ENCODE measurements at regions not wholly inside any gene's neighbourhood (a gene's known extent, or its start where the extent isn't known, plus 50 kb on each side); places are given as distances from the start of the nearest gene placed in this dataset.

GRCh38 chr2:48145845-48146452, 168.5 kb upstream of the FOXN2 start:
- H3K27ac ChIP-seq, result no peak overlapping the region
- H3K4me3 ChIP-seq, result no peak overlapping the region
- intact Hi-C loops (cut with DNase I), result no loop called here
- DNase-seq, result no peak
- H3K27me3 ChIP-seq, result no peaks in the 10 kb centered on the region
- TF ChIP-seq, protein P1, sequence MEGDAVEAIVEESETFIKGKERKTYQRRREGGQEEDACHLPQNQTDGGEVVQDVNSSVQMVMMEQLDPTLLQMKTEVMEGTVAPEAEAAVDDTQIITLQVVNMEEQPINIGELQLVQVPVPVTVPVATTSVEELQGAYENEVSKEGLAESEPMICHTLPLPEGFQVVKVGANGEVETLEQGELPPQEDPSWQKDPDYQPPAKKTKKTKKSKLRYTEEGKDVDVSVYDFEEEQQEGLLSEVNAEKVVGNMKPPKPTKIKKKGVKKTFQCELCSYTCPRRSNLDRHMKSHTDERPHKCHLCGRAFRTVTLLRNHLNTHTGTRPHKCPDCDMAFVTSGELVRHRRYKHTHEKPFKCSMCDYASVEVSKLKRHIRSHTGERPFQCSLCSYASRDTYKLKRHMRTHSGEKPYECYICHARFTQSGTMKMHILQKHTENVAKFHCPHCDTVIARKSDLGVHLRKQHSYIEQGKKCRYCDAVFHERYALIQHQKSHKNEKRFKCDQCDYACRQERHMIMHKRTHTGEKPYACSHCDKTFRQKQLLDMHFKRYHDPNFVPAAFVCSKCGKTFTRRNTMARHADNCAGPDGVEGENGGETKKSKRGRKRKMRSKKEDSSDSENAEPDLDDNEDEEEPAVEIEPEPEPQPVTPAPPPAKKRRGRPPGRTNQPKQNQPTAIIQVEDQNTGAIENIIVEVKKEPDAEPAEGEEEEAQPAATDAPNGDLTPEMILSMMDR (IDR thresholded peaks at IDR 0.05), result no peak
- no peak for TF ChIP-seq POLR2A (IDR thresholded peaks at IDR 0.05)
- H3K4me1 ChIP-seq, result peaks cover 0 to 11% (median 0%) of the 10 kb centered on the region in 4 donors
- 59% methylated on average over 5 of the region's 6 CpGs for WGBS (ENCODE audit: insufficient coverage, low coverage, low lambda C conversion rate, missing lambda C conversion rate)
- no peaks in the 10 kb centered on the region for H3K36me3 ChIP-seq
- ATAC-seq, result peak in 3 of 4 donors; percentile 22 to 51 (median 31)
- no peaks in the 10 kb centered on the region for H3K9me3 ChIP-seq

GRCh38 chr2:48146552-48146951, 167.9 kb upstream of the FOXN2 start:
- DNase-seq (no peak), ATAC-seq (no peak)
- H3K4me1 ChIP-seq, result peaks cover 0 to 11% (median 0%) of the 10 kb centered on the region in 4 donors
- no peak overlapping the region for H3K4me3 ChIP-seq
- H3K9me3 ChIP-seq, result no peaks in the 10 kb centered on the region
- no peak for TF ChIP-seq POLR2A (IDR thresholded peaks at IDR 0.05)
- TF ChIP-seq, protein P1 (IDR thresholded peaks at IDR 0.05), result no peak
- 79% methylated on average over 6 of the region's 6 CpGs for WGBS (ENCODE audit: insufficient coverage, low coverage, low lambda C conversion rate, missing lambda C conversion rate)
- no peak overlapping the region for H3K27ac ChIP-seq
- H3K27me3 ChIP-seq, result no peaks in the 10 kb centered on the region
- intact Hi-C loops (cut with DNase I), result no loop called here
- H3K36me3 ChIP-seq, result no peaks in the 10 kb centered on the region

DNA sequence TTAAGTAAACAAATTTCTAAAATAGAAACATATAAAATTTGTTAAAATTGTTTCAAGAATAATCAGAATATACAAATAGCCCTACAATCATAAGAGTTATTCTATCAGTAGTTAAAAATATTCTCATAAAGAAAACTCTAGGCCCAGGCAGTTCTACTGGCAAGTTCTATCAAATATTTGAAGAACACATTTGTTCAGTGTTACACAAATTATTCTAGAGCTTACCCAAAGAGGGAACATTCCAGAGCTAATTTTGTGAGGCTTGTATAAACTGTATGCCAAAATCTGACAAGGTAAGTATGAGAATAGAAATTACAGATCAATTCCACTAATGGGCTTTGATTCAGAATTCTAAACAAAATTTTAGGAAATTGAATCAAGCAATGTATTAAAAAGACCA, 166.8 kb upstream of the FOXN2 start:
- no peak for TF ChIP-seq POLR2A (IDR thresholded peaks at IDR 0.05)
- TF ChIP-seq, protein P1 (IDR thresholded peaks at IDR 0.05), result no peak
- intact Hi-C loops (cut with DNase I), result no loop called here

GRCh38 chr2:48148841-48149430, 165.5 kb upstream of the FOXN2 start:
- Histone ChIP-seq H3K9me3 (no peaks in the 10 kb centered on the region), H3K36me3 (no peaks in the 10 kb centered on the region), H3K4me3 (no peak overlapping the region), H3K27ac (no peak overlapping the region), H3K4me1 (peaks cover 0 to 11% (median 0%) of the 10 kb centered on the region in 4 donors), H3K27me3 (no peaks in the 10 kb centered on the region)
- intact Hi-C loops (cut with DNase I), result no loop called here
- ATAC-seq (no peak), DNase-seq (no peak)
- WGBS (ENCODE audit: insufficient coverage, low coverage, low lambda C conversion rate, missing lambda C conversion rate), result 82% methylated on average over 2 of the region's 2 CpGs
- TF ChIP-seq, protein P1 (IDR thresholded peaks at IDR 0.05), result no peak
- TF ChIP-seq POLR2A (IDR thresholded peaks at IDR 0.05), result no peak

More for the DNA sequence above, 166.8 kb upstream of the FOXN2 start:
- no peaks in the 10 kb centered on the region for H3K27me3 ChIP-seq
- ATAC-seq (peak; percentile 72 to 90 (median 85)), DNase-seq (no peak)
- H3K9me3 ChIP-seq, result no peaks in the 10 kb centered on the region
- peak overlapping the region in 2 of 3 donors; percentile 25 to 41 for H3K27ac ChIP-seq
- H3K36me3 ChIP-seq, result no peaks in the 10 kb centered on the region
- H3K4me1 ChIP-seq, result peaks cover 0 to 11% (median 0%) of the 10 kb centered on the region in 4 donors
- H3K4me3 ChIP-seq, result no peak overlapping the region

Data from right lobe of liver (tissue), 6 donors.